ENCODE measurements at regions not wholly inside any gene's neighbourhood (a gene's known extent, or its start where the extent isn't known, plus 50 kb on each side); places are given as distances from the start of the nearest gene placed in this dataset.

GRCh38 chr10:61592581-61592980, 70.1 kb upstream of the CABCOCO1 start:
- H3K27ac ChIP-seq = no peak overlapping the region
- no peak overlapping the region for H3K4me3 ChIP-seq
- H3K4me2 ChIP-seq (ENCODE audit: unreplicated experiment) = no peak overlapping the region
- no peaks in the 10 kb centered on the region for H3K36me3 ChIP-seq (ENCODE audit: low read depth)
- no peaks in the 10 kb centered on the region for H4K20me1 ChIP-seq (ENCODE audit: insufficient read depth)
- H3K79me2 ChIP-seq (ENCODE audit: insufficient read depth) = no peaks in the 10 kb centered on the region
- H3K9me2 ChIP-seq (ENCODE audit: insufficient read depth) = no peaks in the 10 kb centered on the region
- peak; percentile 16 for DNase-seq
- no peak overlapping the region for H2AFZ ChIP-seq
- in situ Hi-C loops (cut with MboI) = no loop called here
- TF ChIP-seq EZH2 (IDR thresholded peaks at IDR 0.05; ENCODE audit: insufficient read depth, poor library complexity, severe bottlenecking) = no peak
- no peak for TF ChIP-seq EZH2phosphoT487 (IDR thresholded peaks at IDR 0.05; ENCODE audit: insufficient read depth, low read depth)
- WGBS, 2 experiments (ENCODE audit: low coverage in 1 of 2, low lambda C conversion rate in 2 of 2, missing lambda C conversion rate in 2 of 2) = 56 to 62% methylated on average over 2 of the region's 2 CpGs
- H3K9me3 ChIP-seq (ENCODE audit: low read depth) = no peaks in the 10 kb centered on the region
- H3K9ac ChIP-seq = no peak overlapping the region
- H3K27me3 ChIP-seq (replicated peaks; ENCODE audit: insufficient read depth) = no peaks in the 10 kb centered on the region
- peaks cover 8% of the 10 kb centered on the region for H3K4me1 ChIP-seq (ENCODE audit: insufficient read depth)
- no peaks in the 10 kb centered on the region for H3F3A ChIP-seq (ENCODE audit: insufficient read depth)

- Histone ChIP-seq H3K79me2 (ENCODE audit: insufficient read depth) (no peaks in the 10 kb centered on the region), H3K4me2 (ENCODE audit: unreplicated experiment) (no peak overlapping the region), H3F3A (ENCODE audit: insufficient read depth) (no peaks in the 10 kb centered on the region), H3K9me2 (ENCODE audit: insufficient read depth) (no peaks in the 10 kb centered on the region), H3K27ac (no peak overlapping the region), H4K20me1 (ENCODE audit: insufficient read depth) (no peaks in the 10 kb centered on the region), H3K4me1 (ENCODE audit: insufficient read depth) (peaks cover 8% of the 10 kb centered on the region), H2AFZ (peak overlapping the region; percentile 21), H3K36me3 (ENCODE audit: low read depth) (no peaks in the 10 kb centered on the region), H3K27me3 (replicated peaks; ENCODE audit: insufficient read depth) (no peaks in the 10 kb centered on the region), H3K4me3 (no peak overlapping the region), H3K9me3 (ENCODE audit: low read depth) (no peaks in the 10 kb centered on the region), H3K9ac (no peak overlapping the region)
- peak; percentile 17 for DNase-seq
- WGBS, 2 experiments (ENCODE audit: low coverage in 1 of 2, low lambda C conversion rate in 2 of 2, missing lambda C conversion rate in 2 of 2) = 13 to 15% methylated on average over 5 of the region's 5 CpGs
- TF ChIP-seq EZH2 (IDR thresholded peaks at IDR 0.05; ENCODE audit: insufficient read depth, poor library complexity, severe bottlenecking) = no peak
- no peak for TF ChIP-seq EZH2phosphoT487 (IDR thresholded peaks at IDR 0.05; ENCODE audit: insufficient read depth, low read depth)
- in situ Hi-C loops (cut with MboI) = no loop called here
These were observed 73.0 kb upstream of the CABCOCO1 start for GRCh38 chr10:61589547-61590243.

GRCh38 chr10:61588770-61589211, 73.9 kb upstream of the CABCOCO1 start:
- no peaks in the 10 kb centered on the region for H3K27me3 ChIP-seq (replicated peaks; ENCODE audit: insufficient read depth)
- H4K20me1 ChIP-seq (ENCODE audit: insufficient read depth) = no peaks in the 10 kb centered on the region
- H3K4me2 ChIP-seq (ENCODE audit: unreplicated experiment) = no peak overlapping the region
- H3F3A ChIP-seq (ENCODE audit: insufficient read depth) = no peaks in the 10 kb centered on the region
- DNase-seq = no peak
- no peak overlapping the region for H3K4me3 ChIP-seq
- no peak overlapping the region for H3K9ac ChIP-seq
- H3K9me2 ChIP-seq (ENCODE audit: insufficient read depth) = no peaks in the 10 kb centered on the region
- H3K79me2 ChIP-seq (ENCODE audit: insufficient read depth) = no peaks in the 10 kb centered on the region
- 75 to 78% methylated on average over 6 of the region's 6 CpGs for WGBS, 2 experiments (ENCODE audit: low coverage in 1 of 2, low lambda C conversion rate in 2 of 2, missing lambda C conversion rate in 2 of 2)
- H3K36me3 ChIP-seq (ENCODE audit: low read depth) = no peaks in the 10 kb centered on the region
- H2AFZ ChIP-seq = no peak overlapping the region
- TF ChIP-seq EZH2 (IDR thresholded peaks at IDR 0.05; ENCODE audit: insufficient read depth, poor library complexity, severe bottlenecking) (no peak), EZH2phosphoT487 (IDR thresholded peaks at IDR 0.05; ENCODE audit: insufficient read depth, low read depth) (no peak)
- H3K9me3 ChIP-seq (ENCODE audit: low read depth) = no peaks in the 10 kb centered on the region
- no peak overlapping the region for H3K27ac ChIP-seq
- in situ Hi-C loops (cut with MboI) = no loop called here
- peaks cover 8% of the 10 kb centered on the region for H3K4me1 ChIP-seq (ENCODE audit: insufficient read depth)

- Histone ChIP-seq H3K27me3 (replicated peaks; ENCODE audit: insufficient read depth) (no peaks in the 10 kb centered on the region), H3K27ac (no peak overlapping the region)
These were observed 75.9 kb upstream of the CABCOCO1 start for GRCh38 chr10:61586829-61587228.

More at GRCh38 chr10:61586829-61587228, 75.9 kb upstream of the CABCOCO1 start:
- Histone ChIP-seq H4K20me1 (ENCODE audit: insufficient read depth) (no peaks in the 10 kb centered on the region), H3K9ac (no peak overlapping the region), H3F3A (ENCODE audit: insufficient read depth) (no peaks in the 10 kb centered on the region), H3K4me2 (ENCODE audit: unreplicated experiment) (no peak overlapping the region), H3K9me3 (ENCODE audit: low read depth) (no peaks in the 10 kb centered on the region), H2AFZ (no peak overlapping the region), H3K79me2 (ENCODE audit: insufficient read depth) (no peaks in the 10 kb centered on the region), H3K4me3 (no peak overlapping the region), H3K9me2 (ENCODE audit: insufficient read depth) (no peaks in the 10 kb centered on the region), H3K36me3 (ENCODE audit: low read depth) (no peaks in the 10 kb centered on the region), H3K4me1 (ENCODE audit: insufficient read depth) (peaks cover 8% of the 10 kb centered on the region)
- in situ Hi-C loops (cut with MboI) = no loop called here
- no peak for TF ChIP-seq EZH2 (IDR thresholded peaks at IDR 0.05; ENCODE audit: insufficient read depth, poor library complexity, severe bottlenecking)
- no peak for TF ChIP-seq EZH2phosphoT487 (IDR thresholded peaks at IDR 0.05; ENCODE audit: insufficient read depth, low read depth)
- WGBS, 2 experiments (ENCODE audit: low coverage in 1 of 2, low lambda C conversion rate in 2 of 2, missing lambda C conversion rate in 2 of 2) = 88 to 97% methylated on average over 1 of the region's 1 CpG
- DNase-seq = no peak
